Urothelium cell line (cell line): ENCODE measurements at regions not wholly inside any gene's neighbourhood (a gene's known extent, or its start where the extent isn't known, plus 50 kb on each side); places are given as distances from the start of the nearest gene placed in this dataset.
"Not testable (repeated sequence)": the region's sequence is repeated elsewhere in the genome, so short reads cannot be mapped to it uniquely, and the experiment has no call there.

Experiments
- DNase-seq: peaks from one replicate; pipeline ENCODE4 v3.0.0; 2011; ENCODE audit warnings: low spot score, mixed read lengths
- FAIRE-seq: peaks from 2 replicates; lab custom pipeline; 2011; peaks lifted over from hg19 to GRCh38; lab: Jason Lieb, UNC

DNA sequence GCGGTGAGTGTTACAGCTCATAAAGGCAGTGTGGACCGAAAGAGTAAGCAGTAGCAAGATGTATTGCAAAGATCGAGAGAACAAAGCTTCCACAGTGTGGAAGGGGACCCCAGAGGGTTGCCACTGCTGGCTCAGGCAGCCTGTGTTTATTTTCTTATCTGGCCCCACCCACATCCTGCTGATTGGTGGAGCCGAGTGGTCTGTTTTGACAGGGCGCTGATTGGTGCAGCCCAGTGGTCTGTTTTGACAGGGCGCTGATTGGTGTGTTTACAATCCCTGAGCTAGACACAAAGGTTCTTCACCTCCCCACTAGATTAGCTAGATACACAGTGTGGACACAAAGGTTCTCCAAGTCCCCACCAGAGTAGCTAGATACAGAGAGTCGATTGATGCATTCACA is 747.8 kb upstream of the NRXN1 start:
- FAIRE-seq, DNase-seq: not testable (repeated sequence)

DNA sequence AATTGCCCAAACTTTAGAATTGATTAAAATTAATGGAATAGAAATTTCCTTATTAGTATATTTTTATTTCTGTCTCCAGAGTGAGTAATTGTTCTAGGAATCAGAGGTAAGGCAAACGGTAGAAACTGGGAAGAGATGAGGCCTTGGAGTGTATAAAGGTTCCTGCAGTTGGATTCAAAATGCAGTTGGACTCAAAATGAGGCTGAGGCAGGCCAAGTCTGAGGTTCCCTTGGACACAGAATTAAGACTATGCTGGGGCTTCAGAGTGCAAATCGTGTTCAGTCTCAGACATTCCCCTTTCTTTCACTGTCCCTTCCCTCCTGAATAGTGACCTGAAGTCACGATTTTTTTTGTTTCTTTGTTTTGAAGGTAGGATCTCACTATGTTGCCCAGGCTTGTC is 746.9 kb upstream of the NRXN1 start:
- no peak for DNase-seq

DNA sequence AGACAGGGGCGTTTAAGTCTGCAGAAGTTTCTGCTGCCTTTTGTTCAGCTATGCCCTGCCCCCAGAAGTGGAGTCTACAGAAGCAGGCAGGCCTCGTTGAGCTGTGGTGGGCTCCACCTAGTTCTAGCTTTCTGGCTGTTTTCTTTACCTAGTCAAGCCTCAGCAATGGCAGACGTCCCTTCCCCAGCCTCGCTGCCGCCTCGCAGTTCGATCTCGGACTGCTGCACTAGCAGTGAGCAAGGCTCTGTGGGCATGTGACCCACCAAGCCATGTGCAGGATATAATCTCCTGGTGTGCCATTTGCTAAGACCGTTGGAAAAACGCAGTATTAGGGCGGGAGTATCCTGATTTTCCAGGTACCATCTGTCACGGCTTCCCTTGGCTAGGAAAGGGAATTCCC is 742.7 kb upstream of the NRXN1 start:
- not testable (repeated sequence) for DNase-seq, FAIRE-seq

More for the DNA sequence above, 746.9 kb upstream of the NRXN1 start:
- FAIRE-seq, result no peak

DNA sequence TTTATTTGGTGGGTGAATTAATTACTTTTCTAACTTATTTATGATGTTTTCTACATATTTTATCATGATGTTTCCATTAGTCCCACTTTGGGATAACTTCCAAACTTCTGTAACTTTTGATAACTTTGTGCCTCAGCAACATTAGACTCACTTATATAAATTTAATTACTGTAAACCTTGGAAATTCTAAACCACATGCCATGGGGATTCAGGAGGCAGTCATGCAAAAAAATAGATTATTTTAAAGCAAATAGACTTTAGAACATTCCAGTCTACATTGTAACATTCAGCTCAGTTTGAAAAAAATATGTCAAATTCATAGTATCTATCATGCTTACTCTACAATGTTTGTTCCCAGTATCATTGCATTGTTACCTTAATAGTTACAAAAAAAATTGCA is 728.5 kb upstream of the NRXN1 start:
- FAIRE-seq (no peak), DNase-seq (no peak)

DNA sequence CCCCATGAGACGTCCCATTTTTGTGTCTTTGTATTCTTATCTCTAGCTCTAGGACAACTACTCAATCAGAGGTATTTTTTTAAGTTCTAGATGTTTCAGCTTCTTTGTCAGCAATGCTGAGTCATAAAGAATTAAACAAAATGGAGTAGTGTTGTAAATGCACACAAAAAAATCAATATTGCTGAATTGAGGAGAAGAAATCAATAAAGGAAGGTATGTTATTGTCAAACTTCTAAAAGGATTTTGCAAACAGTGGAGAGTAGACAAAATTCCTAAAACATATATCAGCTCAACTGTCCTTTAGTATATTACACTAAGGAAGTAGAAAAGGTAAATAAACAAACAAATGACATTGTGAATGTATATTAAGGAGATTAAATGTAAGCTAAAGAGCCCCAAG is 726.1 kb upstream of the NRXN1 start:
- DNase-seq (no peak), FAIRE-seq (no peak)

DNA sequence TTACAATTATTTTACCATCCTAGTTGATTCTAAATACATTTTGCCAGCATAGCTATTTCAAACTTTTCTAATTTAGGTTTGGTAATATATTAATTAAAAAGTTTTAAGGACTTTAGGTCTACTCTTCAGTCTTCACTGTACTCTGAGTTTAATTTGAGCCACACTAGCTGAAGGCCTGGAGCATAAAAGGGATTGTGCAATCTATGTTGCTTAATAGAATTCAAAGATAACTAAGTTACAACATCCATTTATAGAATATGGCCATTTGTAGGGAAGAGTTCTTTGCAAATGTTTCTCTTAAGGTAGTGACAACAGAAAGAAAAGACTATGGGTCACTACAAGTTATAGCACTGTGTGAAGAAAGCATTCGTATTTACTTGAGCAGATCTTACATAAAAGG is 702.2 kb upstream of the NRXN1 start:
- DNase-seq (no peak), FAIRE-seq (no peak)

DNA sequence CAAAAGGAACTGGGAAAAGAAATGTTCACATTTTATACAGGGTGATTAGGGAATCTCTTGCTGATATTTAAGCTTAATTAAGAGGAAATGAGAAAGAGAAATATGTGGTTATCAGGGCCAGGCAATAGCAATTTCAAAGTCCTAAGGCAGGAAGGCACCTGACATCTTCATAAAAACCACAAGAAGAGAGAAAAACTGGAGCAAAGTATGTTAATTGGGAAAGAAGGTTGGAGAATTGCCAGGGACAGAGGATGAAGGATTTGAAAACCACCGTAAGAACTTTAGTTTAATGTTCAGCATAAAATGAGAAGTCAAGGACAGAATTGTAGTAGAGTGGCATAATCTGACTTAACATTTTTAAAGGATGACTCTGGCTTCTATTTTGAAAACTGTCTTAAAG is 691.8 kb upstream of the NRXN1 start:
- FAIRE-seq, result no peak
- DNase-seq, result no peak

DNA sequence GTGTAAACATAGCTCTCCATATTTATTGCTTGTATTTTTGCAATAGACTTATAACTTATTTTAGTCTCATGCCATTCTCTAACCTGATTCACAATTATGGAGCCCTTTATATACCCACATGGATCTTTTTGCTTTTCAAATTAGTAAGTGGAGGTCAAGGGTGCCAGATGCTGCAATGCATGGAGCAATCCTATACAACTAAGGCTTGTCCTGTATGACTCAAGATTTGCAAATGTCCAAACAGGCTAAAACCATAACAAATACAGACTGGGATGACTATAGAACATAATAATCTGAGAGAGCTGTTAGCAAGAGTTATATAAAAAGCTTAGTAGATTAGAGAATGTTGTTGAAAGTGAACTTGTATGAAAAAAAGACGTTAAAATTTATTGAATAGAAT is 690.4 kb upstream of the NRXN1 start:
- DNase-seq (no peak), FAIRE-seq (no peak)

DNA sequence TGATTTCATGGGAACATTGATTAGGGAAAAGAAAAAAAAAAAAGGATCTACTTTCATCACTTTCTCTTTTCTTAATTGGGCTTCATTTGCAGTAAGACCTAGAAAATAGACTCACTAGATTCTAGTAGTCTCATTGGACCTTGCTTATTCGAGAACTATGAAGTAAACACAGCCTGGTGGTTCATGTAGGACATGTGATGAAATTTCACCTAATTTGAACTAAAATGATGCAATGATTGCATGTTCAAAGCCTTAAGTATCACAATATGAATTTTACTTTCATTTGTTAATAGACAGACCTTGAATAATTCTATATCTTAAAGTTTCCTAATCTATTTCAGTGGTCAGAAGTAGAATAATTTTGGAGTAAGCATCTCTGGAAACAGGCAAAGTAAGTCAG is 688.9 kb upstream of the NRXN1 start:
- no peak for DNase-seq
- FAIRE-seq, result no peak

DNA sequence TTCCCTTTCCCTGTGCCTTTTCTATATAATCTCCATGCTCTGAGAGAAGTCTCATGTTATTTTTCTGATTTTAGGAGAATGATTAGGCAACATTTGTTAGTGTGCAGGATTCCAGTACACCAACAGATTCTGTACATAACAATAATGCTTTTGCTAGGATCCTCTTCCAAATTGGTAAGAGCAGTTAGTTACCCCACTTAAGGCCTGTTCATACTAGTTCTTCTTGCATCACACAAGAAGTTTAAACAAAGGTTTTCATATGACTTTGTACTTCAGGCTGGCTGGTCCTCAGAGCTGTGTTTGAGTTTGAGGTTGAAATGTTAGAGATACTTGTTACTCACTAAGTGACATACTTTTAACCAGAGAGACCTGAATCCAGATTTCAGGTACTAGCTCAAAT is 686.9 kb upstream of the NRXN1 start:
- FAIRE-seq, result no peak

DNA sequence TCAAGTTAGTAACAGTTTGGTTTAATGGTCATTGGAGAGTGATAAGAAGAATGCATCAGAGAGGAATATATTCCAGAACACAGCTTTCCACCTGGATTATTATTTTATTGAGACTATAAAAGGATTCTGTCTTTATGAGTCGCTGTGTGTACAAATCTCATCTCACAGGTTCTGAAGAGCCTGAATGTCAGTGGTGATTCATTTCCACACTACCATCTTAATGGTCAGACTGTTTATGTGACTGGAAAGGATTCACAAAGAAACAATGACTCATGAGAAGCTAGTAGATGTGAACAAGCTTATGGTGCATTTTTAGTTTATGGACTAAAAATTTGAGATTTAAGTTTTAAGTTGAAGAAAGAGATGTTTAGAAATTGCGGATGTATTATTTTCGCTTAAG is 685.4 kb upstream of the NRXN1 start:
- DNase-seq, result peak; percentile 30
- FAIRE-seq, result no peak

More for the DNA sequence above, 686.9 kb upstream of the NRXN1 start:
- no peak for DNase-seq

DNA sequence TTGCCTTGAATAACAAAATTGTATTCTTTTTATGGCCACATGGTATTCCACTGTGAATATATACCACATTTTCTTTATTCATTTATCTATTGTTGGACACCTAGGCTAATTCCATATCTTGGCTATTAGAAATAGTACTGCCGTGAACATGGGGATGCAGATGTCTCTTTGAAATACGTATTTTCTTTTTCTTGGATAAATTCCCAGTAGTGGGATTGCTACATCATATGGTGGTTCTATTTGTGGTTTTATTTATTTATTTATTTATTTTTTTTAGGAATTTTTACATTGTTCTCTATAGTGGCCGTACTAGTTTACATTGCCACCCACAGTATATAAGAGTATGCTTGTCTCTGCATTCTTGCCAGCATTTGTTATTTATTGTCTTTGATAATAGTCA is 679.8 kb upstream of the NRXN1 start:
- FAIRE-seq, result no peak

DNA sequence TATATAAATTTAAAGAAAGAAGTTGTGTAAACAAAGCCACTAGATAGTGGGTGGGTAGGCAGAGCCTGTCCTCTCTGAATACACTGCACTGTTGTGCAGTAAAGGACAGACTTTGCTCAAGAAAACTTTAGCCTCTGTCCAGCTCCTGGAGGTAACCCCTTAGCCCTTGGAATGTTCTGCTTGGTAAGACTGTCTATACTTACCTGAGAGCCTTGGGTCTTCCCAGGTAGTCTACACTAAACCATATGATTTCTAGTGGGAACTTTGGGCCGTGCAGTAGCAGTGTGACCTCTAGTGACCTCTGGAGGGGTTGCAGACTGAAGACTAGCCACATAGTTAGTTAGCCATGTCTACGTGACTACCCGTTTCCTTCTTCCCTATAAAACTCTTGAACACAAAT is 678.3 kb upstream of the NRXN1 start:
- FAIRE-seq, result no peak
- DNase-seq, result peak; percentile 27

More for the DNA sequence above, 679.8 kb upstream of the NRXN1 start:
- DNase-seq, result no peak

DNA sequence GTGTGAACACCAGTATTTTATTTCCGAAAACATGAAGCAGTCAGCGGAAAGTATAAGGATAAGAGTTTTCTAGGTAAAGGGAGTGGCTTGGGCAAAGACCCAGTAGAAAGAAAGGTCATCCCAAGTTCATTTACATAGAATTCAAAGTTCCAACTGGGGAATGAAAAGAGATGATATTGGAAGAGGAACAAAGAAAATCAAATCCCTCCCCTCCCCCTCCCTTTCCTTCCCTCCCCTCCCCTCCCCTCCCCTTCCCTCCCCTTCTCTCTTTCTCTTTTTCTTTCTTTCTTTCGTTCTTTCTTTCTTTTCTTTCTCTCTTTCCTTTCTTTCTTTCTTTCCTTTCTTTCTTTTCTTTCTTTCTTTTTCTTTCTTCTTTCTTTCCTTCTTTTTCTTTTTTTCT is 675.7 kb upstream of the NRXN1 start:
- DNase-seq (no peak), FAIRE-seq (no peak)

DNA sequence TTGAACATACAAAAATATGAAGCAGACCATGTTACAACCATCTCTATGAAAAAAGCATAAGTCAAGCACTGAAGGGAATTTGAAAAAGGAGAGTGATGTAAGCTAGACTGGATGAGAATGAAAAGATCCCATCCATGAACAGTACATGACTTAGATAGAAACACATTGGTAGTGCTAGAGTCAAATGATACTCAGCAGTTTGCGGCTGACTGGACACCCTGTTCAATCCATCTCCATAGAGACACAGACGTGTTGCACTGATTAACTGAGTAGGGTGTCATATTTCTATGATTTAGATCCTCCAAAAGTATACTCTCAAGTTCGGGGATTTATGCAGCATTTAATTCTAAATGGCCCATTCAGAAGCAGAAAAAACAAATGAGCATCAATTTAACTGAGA is 674.3 kb upstream of the NRXN1 start:
- FAIRE-seq (no peak), DNase-seq (no peak)

DNA sequence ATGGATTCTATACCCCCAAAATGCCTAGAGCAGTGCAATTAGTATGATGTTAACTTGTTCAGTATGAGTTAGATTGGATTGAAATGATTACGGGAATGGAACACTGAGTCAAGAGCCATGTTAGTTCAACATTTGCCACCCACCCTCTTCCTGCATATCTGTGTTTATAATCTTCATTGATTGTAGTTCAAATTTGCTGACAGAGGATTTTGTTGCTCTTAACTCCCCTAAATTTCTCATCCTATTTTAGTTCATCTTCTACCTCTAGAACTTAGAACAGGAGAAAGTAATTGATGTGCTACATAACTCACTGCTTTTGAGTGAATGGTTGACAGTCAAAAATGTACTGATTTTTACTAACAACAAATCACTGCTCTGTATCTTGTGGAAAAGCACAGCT is 673.5 kb upstream of the NRXN1 start:
- FAIRE-seq (no peak), DNase-seq (no peak)

DNA sequence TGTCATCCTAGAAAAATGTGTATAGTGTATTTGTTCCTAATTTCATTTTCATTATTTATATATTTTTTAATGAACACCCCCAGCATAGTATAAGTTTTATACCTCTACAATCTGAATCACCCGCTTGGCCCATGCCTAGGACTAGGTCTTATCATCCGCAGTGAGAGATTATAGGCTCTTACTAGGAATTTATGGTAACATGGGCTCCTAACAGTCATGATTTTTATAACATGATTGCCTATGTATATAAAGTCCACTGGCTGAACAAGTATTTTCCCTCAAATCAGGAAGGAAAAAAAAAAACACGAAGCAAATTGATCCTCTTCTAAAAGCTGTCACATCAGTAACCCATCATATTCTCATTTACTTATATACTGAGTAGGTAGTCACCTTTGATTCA is 666.1 kb upstream of the NRXN1 start:
- DNase-seq (no peak), FAIRE-seq (no peak)

DNA sequence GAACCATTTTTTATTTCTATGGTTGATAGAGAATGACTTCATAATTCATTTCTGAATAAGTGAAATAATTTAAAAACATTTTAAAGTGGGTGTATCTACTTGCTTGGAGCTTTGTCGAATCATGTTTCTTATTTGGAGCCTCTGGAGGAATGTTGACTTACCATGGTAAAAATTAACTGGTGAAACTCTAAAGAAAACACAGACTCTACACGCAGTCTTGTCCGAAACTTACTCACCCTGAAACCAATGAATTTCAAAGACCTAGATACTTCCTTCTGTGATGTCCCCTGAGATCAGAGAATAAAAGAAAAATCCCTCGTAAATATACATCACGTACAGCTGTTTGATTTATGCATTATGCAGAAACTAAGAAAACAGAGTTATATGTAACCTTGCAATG is 665.2 kb upstream of the NRXN1 start:
- no peak for DNase-seq
- FAIRE-seq, result no peak

DNA sequence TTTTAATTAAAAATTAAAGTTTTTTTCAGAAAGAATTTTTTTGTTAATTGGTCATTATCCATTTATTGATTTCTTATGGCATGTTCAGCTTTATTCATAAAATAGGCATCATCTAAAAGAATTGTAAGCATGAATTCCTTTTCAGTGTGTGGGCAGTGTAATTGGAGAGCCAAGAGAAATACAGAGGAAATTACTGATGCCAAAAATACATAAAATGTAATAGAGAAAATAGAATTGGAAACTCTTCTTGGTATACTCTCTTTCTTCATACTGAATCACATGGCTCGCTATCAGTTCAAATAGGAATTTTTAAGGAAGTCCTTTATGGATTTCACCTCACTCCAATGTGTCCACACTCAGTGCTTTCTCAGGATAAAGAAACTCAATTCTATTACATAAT is 663.6 kb upstream of the NRXN1 start:
- FAIRE-seq, result no peak
- no peak for DNase-seq

DNA sequence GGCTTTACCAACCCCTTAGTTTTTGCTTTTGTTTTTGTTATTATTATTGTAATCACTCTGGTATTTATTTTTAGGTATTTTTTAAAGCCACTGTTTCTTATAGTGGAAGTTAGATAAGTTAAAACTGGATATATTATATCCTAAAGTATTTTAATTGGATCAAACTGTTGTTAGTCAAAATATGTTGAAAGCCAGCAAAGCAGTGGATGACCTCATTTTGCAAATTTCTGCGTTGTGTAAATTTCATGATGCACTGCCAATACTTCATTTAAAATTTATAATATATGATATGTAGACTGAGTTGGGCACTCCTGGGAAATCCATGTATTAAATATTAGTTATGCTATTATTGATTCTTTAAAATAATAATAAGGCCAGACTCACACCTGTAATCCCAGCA is 661.7 kb upstream of the NRXN1 start:
- FAIRE-seq (no peak), DNase-seq (no peak)

DNA sequence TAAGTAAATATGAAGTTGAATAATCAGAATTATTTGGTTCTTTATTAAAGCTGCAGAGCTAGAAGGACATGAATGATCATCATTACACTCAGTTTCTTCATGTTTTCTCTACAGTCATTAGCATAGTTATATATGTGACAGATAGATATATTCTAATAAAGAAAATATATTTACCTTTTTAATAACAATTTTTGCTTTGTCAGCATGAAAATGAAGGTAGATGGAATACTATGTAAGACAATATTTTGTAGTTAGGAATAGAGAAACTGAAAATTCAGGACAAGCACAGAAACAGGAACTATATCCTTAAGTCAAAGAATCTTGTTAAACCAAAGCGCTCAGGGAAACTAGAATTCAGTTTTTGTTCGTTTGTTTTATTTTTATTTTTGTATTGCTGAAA is 649.9 kb upstream of the NRXN1 start:
- no peak for DNase-seq
- no peak for FAIRE-seq

DNA sequence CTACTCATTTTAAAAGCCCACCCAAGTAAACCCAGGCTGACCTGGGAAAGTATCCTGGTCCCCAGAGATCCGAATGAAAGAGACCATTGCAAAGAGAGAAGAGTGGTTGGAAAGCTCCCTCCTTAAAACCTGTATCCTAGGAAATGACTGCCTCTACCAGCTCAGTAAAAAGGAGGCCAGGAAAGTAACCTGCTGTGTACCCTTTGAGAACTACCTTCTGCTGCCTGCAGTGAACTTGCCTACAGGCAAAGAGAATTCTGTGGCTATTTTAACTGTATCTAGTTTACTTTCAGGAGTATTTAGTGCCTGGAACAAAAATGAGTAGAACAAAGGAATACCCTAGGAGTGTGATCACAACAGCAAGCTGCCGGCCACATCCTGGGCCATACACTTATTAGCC is 641.7 kb upstream of the NRXN1 start:
- FAIRE-seq (no peak), DNase-seq (no peak)

DNA sequence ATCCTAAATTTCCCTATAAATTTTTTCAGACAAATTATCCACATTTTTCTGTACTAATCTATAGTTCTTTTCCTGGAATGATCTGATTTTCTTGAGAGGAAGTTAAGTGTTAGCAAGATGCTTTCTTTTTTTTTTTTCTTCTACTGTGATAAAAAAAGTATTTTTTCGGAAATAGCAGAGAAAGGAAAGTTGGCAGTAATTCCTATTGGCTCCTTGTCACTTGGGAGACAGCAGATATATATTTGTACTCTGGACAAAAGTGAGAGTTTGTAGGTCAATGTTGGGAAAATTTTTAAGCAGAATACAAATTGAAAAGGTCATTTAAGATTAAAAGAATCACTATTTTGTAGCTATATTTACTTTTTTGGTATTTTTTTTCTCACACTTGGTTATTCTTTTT is 635.7 kb upstream of the NRXN1 start:
- no peak for FAIRE-seq

DNA sequence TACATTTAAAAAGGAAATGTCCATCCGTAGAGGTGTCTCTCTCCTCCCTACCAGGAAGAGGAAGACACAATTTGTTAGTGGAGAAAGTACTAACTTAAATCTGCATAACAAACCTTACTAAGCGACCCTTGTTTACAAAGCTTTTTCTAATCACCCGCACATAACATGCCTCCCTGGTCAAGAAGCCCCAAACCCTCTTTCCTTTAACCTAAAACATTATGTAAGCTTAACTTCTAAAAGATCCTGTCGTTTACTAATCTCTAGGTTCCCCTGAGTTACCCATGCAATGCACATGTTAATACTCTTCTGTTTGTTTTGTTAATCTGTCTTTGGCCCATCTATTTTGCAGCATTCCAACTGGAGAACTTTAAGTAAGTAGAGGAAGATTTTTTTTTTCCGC is 630.3 kb upstream of the NRXN1 start:
- no peak for DNase-seq

More for the DNA sequence above, 635.7 kb upstream of the NRXN1 start:
- DNase-seq, result no peak

More for the DNA sequence above, 630.3 kb upstream of the NRXN1 start:
- no peak for FAIRE-seq
